HTR-8/SVneo (cell line): ENCODE measurements at regions not wholly inside any gene's neighbourhood (a gene's known extent, or its start where the extent isn't known, plus 50 kb on each side); places are given as distances from the start of the nearest gene placed in this dataset.
"Not testable (repeated sequence)": the region's sequence is repeated elsewhere in the genome, so short reads cannot be mapped to it uniquely, and the experiment has no call there.

ENCODE experiments used
- DNase-seq: peaks from one replicate; pipeline ENCODE4 v3.0.0; 2011; ENCODE audit warnings: low spot score, mixed read lengths; ENCODE audit not compliant: insufficient read length
- FAIRE-seq: peaks from 2 replicates; lab custom pipeline; 2011; peaks lifted over from hg19 to GRCh38; lab: Jason Lieb, UNC

DNA sequence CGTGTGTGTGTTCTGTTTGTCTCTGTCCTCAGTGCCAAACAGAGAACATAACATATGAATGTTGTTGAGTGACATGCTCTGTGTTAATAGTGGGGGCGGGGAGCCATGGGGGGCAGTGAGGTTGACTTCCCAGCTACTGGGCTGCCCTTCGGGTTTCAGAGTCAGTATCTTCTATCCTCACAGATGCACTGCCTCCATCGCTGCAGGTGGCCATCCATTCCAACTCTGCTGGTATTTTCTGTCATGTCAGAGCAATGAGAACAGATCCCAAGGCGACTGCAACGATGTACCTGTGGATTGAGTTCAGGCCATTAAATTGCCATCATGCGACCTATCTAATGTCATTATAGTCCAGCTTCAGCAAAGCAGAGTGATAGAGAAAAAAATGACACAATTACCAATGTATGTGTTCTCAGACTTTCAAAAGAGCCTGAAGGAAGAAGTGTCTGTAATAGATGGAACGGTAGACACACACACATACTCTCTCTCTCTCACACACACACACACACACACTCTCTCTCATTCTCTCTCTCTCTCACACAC, 418.5 kb downstream of the RWDD3 start:
- DNase-seq (no peak), FAIRE-seq (no peak)

DNA sequence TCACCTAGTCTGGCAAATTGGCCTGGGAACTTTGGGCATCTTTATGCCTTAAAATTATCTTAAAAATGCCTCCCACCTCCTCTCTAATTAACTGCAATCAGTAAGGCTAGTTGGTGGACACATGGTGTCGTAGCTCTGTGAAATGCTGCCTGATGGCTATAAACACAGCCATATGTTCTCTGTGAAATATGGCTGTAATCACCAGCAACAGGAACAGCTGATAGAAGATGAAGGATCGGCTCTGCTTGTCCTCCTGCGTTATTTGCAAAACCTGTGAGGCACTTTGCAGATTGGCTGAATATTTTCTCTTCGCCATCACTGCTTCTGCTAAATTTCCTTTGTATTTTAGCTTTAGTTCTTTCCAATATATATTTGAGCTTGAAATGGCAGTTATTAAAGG, 419.6 kb downstream of the RWDD3 start:
- FAIRE-seq (no peak), DNase-seq (no peak)

DNA sequence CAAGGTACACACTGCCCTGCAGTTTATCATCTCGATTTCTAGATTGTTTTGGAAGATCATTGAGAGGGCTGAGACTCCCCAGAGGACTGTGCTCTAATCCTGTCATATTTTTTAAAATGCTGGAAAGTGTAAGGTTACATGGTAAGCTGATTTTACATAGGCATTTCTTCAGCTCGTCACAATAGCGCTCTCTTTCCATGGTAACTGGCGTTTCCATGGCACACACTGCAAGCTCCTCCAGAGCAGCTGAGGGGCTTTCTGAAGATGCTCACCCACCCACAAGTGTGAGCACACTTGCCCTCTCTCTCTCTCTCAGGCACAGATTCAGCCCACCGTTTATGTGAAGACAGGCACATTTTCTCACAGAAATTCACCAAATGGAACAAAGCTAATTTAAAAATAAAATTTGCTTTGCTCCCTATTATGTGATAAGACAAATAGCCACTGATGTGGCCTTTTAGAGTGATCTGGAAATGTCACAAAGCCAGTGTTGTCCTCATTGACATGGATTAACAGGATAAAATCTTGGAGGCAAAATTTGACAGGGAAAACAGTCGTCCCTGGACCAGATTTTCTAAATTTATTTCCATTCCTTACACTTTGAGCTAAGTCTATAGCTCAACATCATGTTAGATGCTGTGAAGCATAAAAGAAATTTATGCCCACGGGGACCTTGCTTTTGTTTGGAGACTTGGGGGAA, 421.5 kb downstream of the RWDD3 start:
- DNase-seq (no peak), FAIRE-seq (no peak)

DNA sequence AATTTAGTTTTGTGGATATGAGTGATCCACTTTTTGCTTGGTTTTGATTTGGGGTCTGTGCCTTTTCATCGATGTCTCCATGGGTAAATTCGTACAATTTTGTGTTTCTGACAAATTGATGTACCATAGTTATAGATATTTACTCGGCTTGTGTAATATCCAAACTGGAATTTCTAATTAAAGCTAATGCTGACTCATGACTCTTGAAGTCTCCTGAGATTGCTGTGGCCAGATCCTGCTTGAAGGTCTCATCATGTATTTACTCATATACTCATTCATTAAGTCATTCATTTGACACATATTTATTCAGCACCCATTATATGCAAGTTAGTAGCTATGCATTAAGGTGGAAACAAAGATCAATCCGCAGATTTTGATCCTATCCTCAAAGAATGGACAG, 423.2 kb downstream of the RWDD3 start:
- DNase-seq: no peak
- no peak for FAIRE-seq

DNA sequence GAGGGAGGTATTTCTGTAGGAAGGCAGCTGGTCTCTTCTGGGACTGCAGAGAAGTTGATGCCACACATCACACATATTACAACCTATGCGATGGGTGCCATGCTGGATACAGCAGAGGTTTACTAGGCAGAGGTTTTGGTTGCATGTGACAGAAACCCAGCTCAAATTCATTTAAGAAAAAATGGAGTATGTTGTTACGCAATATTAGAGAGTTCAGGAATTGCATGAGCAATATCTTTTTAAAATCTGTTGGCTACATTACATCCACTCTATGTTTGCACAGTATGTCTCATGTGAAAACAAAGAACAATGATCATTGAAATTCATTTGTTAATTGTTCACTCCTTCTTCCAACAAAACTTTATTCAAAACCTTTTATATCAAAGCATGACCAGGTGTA, 425.2 kb downstream of the RWDD3 start:
- no peak for FAIRE-seq

DNA sequence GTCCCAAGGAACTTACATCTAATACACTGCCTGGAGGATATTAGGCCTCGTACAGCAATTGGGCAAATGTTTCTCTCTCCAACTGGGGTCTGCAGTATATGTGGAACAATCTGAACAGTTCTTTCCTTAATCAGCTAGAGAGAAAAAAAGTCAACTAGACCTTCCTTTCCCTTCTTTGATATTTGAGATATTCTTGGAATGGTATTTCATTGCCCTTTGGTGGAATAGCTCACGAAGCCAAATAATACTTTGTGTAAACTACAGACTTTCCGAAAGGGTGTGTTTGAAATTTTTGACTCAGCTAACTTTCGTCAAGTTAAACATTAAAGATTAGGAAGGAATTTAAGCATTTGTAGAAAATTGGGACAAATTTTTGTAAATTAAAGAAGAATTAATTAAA, 425.6 kb downstream of the RWDD3 start:
- FAIRE-seq (no peak), DNase-seq (no peak)

More for the DNA sequence above, 425.2 kb downstream of the RWDD3 start:
- DNase-seq: no peak

DNA sequence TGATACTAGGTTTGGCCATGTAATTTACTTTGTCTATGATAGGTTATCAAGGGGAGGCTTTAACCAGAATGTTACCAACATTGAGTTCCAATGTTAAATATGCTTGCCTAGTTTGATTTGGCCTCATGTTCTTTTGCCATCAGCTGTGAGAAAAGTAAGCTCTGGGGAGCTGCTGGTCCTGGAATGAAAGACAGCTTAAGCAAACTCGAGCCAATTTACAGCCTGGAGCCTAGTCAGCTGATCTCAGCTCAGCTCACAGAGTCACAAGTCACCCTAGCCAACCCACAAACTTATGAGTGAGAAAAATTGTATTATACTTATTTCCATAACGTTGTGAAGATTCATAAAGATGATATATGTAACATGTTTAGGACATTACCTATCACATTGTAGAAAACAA, 426.7 kb downstream of the RWDD3 start:
- FAIRE-seq (no peak), DNase-seq (no peak)

DNA sequence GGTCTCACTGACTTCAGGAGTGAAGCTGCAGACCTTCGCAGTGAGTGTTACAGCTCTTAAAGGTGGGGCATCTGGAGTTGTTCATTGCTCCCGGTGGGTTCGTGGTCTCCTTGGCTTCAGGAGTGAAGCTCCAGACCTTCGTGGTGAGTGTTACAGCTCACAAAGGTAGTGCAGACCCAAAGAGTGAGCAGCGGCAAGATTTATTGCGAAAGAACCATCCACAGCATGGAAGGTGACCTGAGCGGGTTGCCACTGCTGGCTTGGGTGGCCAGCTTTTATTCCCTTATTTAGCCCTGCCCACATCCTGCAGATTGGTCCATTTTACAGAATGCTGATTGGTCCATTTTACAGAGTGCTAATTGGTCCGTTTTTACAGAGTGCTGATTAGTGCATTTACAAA, 429.5 kb downstream of the RWDD3 start:
- not testable (repeated sequence) for DNase-seq, FAIRE-seq

DNA sequence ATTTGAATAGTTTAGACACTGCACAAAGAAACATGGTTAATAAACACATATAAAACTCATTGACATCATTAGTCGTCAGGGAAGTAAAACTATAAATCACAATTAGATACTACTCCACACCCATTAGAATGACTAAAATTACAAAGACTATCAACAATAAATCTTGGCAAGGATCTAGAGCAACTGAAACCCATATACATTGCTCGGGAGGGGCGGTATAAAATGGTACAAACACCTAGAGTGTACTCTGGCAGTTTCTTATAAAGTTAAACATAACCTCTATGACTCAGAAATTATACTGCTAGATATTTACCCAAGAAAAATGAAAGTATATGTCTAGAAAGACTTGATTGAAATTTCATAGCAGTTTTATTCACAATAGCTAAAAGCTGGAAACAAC, 434.2 kb downstream of the RWDD3 start:
- DNase-seq (no peak), FAIRE-seq (no peak)

DNA sequence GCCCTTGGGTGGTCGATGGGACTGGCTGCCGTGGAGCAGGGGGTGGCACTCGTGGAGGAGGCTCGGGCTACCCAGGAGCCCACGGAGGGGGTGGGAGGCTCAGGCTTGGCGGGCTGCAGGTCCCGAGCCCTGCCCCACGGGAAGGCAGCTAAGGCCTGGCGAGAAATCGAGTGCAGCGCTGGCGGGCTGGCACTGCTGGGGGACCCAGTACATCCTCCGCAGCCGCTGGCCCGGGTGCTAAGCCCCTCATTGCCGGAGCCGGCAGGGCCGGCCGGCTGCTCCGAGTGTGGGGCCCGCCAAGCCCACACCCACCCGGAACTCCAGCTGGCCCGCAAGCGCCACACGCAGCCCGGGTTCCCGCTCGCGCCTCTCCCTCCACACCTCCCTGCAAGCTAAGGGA, 435.6 kb downstream of the RWDD3 start:
- not testable (repeated sequence) for DNase-seq, FAIRE-seq

DNA sequence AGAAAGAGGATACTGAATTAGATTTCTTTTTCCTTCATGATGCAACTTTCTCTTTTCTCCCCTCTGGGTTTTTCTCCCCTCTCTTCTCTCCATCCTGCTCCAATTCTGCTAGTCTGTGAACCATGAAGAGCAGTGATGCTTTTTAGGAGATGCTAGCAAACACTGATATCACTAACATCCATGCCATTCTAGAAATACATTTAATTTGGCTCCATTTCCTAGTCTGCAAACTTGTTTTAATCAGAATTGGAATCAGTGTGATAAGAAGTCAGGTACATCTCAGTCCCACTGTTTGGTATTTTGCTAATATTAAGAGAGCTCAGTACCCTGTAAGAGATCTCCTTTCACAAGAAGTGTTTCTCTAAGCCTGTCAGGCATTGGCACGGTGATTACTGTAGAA, 437.1 kb downstream of the RWDD3 start:
- FAIRE-seq: no peak

DNA sequence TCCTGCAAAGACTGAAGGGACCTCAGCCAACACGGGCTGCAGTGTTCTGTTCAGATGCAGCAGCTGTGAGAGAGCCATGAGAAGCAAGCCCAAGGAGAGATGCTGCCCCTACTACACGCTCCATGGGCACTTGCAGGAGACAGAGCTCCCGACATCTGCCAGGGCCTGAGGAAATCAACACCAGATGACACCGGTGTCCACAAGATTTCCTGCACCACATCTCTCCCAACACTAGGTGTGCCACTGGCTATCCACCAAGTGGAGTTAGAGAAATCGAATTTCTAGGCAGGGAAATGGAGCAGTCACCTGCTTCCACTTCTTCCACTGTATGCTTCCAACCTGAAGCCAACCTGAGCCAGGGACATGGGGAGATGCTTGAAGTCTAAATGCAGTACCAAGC, 445.3 kb downstream of the RWDD3 start:
- no peak for FAIRE-seq

More for the DNA sequence above, 437.1 kb downstream of the RWDD3 start:
- no peak for DNase-seq

DNA sequence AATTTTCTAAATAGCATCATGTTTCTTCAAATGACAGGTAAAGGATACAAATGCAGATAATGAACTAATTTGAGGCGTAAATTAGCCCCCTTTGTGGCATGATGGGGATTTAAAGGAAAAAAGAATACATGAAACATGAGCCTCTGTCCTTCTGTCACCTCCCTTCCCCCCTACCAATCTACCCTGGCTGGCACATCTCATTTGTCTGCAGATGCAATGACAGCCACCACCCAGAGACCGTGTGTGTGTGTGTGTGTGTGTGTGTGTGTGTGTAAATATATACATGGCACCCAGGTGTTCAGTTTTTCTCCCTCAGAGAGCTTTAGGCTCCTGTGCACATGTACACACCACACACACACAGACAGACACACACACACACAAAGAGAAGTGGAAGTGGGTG, 451.1 kb downstream of the RWDD3 start:
- FAIRE-seq (no peak), DNase-seq (no peak)

More for the DNA sequence above, 445.3 kb downstream of the RWDD3 start:
- DNase-seq: no peak

DNA sequence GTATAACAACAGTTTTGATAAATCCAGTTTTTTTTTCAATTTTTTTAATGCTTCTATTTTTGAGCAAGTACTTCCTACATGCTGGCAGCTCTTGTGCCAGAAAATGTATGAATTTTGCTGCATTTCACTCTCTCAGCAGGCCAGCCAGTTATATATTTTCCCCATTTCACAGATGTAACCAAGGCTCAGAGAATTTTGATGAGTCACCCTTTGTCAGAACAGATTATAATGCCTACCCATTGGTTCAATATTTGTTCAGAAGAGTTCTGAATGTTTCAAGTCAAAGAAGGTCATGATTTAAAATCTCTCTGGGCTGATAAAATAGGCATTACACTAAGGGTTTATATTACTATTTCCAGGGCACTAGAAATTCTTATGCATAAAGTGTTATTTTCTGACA, 452.2 kb downstream of the RWDD3 start:
- no peak for FAIRE-seq
- DNase-seq: no peak

DNA sequence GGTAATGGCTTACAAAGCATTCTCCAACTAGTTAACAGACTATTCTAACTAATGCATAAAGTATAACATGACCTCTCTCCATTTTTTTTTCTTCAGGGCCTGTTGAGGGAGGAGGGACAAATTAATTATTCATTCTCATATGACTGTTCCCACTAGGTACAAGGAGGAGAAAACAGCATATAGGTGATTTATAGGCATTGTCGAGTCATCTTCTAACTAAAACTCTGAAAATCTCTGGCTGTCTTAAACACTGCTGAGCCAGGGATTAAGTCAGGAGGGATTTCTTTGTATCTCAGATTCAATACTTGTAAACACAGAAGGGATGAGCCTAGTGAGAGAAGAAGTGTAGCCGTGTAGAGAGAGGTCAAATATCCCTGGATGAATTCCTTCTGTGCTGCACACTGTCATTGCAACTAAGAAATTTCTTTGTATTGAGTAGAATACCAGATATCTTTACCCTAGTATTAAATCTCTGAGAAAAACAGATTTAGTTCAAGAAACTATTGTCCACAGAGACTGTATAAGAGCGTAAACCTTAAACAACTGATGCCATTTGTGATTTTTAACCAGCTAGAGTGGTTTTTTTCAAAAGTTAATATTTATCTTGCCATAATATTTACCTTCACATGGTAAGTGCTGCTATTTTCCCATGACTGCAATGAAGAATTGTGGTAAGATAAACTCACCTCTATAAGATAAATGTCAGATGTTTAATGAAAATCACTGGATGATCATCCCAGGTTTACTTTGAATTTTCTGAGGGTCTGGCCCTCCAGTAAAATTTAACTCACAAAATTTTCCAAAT, 465.3 kb downstream of the RWDD3 start:
- FAIRE-seq (no peak), DNase-seq (no peak)

DNA sequence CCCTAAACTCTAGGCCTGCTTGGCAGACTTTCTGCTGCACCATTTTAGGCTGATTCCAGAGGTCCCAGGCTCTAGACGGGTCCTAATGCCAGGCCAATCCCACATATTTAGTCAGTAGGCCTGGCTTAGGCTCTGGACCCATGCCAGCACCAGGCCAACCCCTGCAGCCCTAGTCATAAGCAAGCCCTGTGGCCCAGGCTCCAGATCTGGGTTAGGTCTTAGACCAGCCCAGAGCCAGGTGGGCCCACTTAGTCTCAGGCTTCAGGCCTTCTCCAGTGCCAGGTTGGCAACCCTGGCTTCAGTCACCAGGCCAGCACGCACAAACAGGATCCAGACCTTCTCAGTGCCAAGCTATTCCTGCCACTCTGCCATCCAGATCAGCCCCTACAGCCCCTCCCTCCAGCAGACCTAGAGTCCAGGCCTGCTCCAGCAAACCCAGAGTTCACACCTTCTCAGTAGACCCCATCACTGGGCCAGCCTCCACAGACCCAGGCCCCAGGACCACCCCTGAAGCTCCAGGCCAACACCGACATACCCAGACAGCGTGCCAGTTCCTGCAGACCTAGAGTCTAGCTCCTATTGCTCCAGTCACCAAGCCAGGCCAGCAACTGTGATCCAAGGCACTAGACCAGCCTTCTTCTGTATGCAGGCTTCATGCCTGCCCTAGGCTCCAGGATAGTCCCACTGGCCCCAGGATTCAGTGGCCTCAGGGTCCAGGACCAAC, 467.6 kb downstream of the RWDD3 start:
- DNase-seq: no peak
- FAIRE-seq: no peak

DNA sequence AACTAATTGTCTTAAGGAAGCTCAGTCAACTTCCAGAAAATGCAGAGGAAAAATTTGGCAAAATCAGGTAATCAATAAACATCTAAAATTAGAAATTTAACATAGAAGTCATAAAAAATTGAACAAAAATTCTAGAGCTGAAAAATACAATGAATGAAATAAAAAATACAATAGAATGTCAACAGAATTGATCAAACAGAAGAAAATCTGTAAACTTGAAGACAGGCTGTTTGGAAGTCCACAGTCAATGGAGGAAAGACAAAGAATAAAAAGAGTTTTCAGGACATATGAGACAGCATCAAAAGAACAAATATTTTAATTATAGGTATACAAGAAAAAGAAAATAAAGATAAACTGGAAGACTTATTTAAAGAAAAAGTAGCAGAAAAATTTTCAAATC, 469.0 kb downstream of the RWDD3 start:
- FAIRE-seq (no peak), DNase-seq (no peak)

DNA sequence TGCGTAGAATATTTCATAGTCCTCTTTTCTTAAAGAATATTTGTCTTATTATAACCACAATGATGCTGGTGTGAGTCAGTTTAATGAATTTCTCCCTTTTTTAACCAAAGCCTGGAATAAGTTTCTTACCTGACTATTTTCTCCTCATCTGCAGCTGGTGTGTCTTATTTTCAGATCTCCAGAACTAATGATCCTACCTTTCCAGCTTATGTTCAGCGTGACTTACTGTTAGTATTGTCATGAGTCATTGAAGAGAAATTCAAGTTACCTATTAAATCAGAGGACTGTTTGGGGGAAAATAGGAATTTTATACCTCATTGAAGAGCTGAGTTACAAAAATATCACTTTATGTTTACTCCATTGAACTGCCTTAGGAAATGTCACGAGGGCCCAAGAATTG, 482.1 kb downstream of the RWDD3 start:
- no peak for FAIRE-seq
- no peak for DNase-seq

DNA sequence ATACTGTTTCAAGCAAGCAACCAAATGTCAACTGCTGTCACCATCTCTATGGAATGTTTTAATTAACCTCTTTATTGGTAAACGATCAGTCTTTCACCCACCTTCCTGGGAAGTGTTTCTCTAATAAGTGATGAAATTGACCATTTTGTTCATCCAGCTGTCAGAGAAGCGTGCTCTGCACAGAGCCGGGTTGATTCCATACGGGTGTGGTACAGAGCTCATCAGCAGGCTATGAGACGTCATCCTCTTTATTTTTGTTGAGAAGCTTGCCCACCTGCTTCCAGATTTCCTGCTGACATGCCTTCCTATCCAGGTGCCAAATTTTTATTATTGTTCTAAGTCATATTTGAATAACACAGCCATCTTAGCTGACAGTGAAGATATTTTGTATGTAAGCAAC, 482.5 kb downstream of the RWDD3 start:
- DNase-seq (no peak), FAIRE-seq (no peak)

DNA sequence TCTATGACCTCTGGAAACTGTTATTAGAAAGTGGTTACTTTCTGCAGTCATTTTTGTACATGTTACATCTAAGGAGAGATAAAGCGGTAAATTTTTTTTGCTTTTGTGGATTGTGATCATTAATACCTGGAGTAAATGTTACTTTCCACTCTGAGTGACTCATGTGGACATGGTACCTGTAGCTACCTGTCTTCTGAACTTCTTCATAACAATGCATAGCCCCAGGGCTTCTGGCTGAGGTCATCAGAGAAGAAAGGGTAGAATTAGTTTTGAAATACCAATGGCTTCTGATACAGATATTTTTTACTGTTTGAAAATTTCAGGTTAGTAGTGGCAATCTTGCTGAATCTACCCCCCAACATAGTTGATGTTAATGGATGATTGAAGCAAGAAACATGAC, 489.3 kb downstream of the RWDD3 start:
- DNase-seq: no peak
- FAIRE-seq: no peak

DNA sequence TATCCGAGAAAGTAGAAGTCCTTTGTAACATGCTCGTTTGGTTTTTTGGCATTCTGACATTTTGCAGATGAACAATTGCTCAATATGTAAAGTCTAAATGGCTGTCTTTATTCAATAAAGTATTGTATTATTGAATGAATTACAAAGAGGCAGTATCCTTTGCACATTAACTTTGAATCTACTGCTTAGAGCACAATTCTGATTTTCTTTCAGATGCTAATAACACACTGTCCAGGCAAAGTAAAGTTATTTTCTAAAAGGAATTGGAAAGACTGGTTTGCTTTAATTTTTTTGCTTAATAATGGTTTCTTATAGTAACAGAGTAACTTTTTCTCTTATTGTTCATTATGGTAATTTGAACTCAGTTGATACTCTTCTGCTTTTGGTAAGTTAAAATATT, 494.8 kb downstream of the RWDD3 start:
- no peak for FAIRE-seq

More for the DNA sequence above, 494.8 kb downstream of the RWDD3 start:
- DNase-seq: no peak
